Astrocyte (in vitro differentiated cells and primary cell): ENCODE measurements at regions not wholly inside any gene's neighbourhood (a gene's known extent, or its start where the extent isn't known, plus 50 kb on each side); places are given as distances from the start of the nearest gene placed in this dataset.

Source experiments
- CTCF ChIP-seq: IDR thresholded peaks from 2 replicates; pipeline ENCODE4 v1.5.1; 2011; ENCODE audit warnings: low read depth, mild to moderate bottlenecking, inconsistent platforms, low read length, moderate library complexity; ENCODE audit not compliant: insufficient read depth
- EZH2 ChIP-seq: IDR thresholded peaks from 2 replicates; pipeline ENCODE4 v1.6.1; 2012; ENCODE audit warnings: mild to moderate bottlenecking, low read length, inconsistent platforms; ENCODE audit not compliant: insufficient read depth

DNA sequence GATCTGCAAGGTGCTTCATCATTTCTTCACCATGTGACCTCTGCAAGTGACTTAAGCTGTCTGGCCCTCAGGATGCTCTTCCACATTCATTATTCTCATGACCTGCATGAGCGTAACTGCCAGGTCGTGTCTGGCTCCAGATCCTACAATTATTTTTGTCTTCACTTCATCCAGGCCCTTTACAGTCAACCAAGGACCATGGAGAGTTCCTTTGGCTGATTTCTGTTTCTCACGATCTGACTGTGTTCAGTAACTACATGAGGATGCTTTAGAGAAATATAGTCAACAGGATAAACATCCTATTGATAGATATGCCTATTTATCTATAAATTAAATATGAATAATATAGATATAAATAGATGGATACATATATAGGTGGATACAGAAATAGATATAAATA, 1251.6 kb downstream of the NLGN4Y start:
- no peak for TF ChIP-seq CTCF
- TF ChIP-seq EZH2, result no peak
